AG04449 (cell line): ENCODE measurements at regions not wholly inside any gene's neighbourhood (a gene's known extent, or its start where the extent isn't known, plus 50 kb on each side); places are given as distances from the start of the nearest gene placed in this dataset.

Experiments
- CTCF ChIA-PET: fragments of 350-600 bp; formaldehyde crosslinking; extraction: SDS; loops from one replicate; lab custom pipeline; 2021; ENCODE audit warnings: antibody characterized with exemption; lab: Yijun Ruan, JAX
- POLR2A ChIA-PET: fragments of 400-600, 350-600 bp; formaldehyde crosslinking; extraction: SDS; loops from one replicate; lab custom pipeline; 2020; ENCODE audit warnings: antibody characterized with exemption, inconsistent platforms; lab: Yijun Ruan, JAX
- DNase-seq: peaks from one replicate; pipeline ENCODE4 v3.0.0-alpha.2; 2010; ENCODE audit warnings: low read depth, low spot score
- H3K4me3 ChIP-seq: 2 replicates; pipeline ENCODE4 v1.5.1; 2011; ENCODE audit warnings: low read depth, mild to moderate bottlenecking, control low read depth, low read length
- TF ChIP-seq, protein P1 (sequence below): IDR thresholded peaks from one replicate; pipeline ENCODE4 v1.5.1; 2011; ENCODE audit warnings: mild to moderate bottlenecking, moderate library complexity, low read length, control low read depth, inconsistent platforms; ENCODE audit not compliant: insufficient read depth; ENCODE audit errors: missing control alignments

DNA sequence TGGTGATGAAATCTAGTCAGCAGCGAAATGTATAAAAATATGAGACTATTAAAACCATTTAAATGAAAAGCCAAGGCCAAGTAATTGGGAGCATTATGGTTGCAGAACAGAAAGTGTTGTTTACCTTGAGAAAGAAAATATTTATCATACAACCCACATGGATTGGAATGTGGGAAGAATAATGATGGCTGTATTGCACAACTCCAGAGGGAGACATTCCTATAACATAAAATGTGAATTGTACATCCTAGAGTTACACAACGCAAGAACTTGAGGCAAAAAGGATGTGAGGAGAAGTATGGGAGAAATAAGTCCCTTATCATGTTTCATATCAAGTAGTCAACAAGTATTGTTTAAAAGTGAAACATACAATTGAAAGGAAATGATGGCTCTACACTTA, 1014.0 kb upstream of the SEMA6A start:
- ChIA-PET POLR2A (no interaction called here), CTCF (no interaction called here)
- TF ChIP-seq, protein P1, sequence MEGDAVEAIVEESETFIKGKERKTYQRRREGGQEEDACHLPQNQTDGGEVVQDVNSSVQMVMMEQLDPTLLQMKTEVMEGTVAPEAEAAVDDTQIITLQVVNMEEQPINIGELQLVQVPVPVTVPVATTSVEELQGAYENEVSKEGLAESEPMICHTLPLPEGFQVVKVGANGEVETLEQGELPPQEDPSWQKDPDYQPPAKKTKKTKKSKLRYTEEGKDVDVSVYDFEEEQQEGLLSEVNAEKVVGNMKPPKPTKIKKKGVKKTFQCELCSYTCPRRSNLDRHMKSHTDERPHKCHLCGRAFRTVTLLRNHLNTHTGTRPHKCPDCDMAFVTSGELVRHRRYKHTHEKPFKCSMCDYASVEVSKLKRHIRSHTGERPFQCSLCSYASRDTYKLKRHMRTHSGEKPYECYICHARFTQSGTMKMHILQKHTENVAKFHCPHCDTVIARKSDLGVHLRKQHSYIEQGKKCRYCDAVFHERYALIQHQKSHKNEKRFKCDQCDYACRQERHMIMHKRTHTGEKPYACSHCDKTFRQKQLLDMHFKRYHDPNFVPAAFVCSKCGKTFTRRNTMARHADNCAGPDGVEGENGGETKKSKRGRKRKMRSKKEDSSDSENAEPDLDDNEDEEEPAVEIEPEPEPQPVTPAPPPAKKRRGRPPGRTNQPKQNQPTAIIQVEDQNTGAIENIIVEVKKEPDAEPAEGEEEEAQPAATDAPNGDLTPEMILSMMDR = no peak
- no peak overlapping the region for H3K4me3 ChIP-seq
- no peak for DNase-seq

DNA sequence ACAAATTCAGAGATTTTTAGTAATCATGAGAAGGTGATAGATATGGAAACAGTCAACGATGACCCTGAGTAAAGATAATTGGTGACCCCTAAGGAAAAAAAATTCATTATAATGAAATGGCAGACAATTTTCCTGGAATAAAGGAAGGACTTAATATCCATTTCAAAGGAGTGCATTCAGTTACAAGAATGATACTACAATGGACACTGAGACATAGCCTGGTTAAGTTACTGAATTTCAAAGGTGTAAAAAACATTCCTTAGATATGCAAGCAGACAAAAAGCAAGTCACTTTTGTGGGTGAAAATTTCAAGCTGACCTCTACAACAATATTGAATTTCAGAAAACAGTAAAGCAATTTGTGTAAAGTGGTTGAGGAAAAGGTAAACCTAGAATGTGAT, 1012.5 kb upstream of the SEMA6A start:
- H3K4me3 ChIP-seq = no peak overlapping the region
- CTCF ChIA-PET = no interaction called here
- TF ChIP-seq, protein P1 = no peak
- no peak for DNase-seq
- POLR2A ChIA-PET = no interaction called here

DNA sequence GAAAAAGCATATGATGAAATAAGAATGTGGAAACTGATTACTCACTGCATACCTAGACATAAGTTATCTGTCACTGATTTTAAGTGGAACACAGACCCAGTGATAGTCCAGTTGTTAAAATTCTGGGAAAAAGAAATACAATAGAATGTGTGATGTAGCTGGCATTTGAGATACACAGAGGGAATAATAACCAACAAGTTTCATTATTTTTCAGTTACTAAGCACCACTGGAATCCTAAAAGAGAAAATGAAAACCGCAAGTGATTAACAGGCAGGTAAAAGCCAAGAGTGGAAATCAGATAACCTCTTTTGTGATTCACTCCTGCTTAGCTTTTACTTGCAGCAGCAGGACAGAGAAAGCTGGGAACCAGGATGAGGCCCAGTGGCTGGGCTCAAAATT, 994.0 kb upstream of the SEMA6A start:
- no peak overlapping the region for H3K4me3 ChIP-seq
- TF ChIP-seq, protein P1 = no peak
- CTCF ChIA-PET = no interaction called here
- POLR2A ChIA-PET = no interaction called here
- DNase-seq = no peak

DNA sequence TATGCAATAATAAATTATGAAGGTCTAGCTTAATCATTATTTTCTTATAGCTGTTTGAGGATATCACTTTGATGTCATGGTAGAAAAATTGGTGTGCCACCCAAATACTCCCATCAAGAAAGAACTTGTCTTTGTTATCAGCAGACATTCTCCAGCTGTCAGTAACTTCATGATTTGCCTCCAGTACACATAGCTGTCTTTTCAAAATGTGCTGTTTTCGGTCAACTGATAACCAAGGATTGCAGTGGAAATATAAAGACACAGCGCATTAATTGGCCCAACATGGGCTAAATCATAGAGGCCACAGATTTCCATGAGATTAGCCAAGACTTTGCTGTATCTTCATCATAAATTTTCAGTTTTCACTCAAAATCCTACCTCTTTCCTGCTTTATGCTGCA, 993.5 kb upstream of the SEMA6A start:
- ChIA-PET POLR2A (no interaction called here), CTCF (no interaction called here)
- DNase-seq = no peak
- TF ChIP-seq, protein P1 = no peak
- H3K4me3 ChIP-seq = no peak overlapping the region

DNA sequence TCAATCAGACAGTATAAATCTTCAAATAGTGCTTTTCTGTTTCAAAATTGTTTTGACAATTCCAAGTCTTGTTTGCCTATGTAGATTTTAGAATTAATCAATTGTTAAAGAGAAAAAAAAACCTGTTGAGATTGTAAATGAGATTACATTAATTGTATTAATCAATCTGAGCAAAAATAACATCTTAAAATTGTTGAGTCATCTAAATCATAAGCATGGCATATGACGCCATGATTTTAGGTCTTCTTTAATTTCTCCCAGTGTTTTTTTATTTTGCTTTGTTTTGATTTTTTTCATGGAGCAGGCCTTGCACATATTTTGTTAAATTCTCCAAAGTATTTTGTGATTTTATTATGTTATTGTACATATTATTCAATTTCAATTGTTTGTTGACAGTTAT, 988.0 kb upstream of the SEMA6A start:
- POLR2A ChIA-PET = no interaction called here
- no peak for DNase-seq
- CTCF ChIA-PET = no interaction called here
- TF ChIP-seq, protein P1 = no peak
- H3K4me3 ChIP-seq = no peak overlapping the region

DNA sequence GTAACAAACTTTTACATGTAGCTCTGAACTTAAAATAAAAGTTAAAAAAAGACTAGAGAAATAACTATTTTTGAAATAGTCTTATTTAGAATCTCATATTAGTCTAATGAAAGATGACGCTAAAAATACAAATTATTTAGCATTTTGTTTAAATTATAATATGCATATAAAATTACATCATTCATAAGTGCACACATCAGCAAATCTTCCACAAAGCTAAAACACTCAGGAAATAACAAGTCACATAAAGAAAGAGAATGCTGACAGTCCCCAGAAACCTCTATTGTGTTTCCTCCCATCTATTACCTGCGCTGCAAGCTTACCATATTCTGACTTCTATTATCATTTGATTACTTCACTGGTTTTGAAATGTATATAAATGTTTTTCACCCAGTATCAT, 986.9 kb upstream of the SEMA6A start:
- H3K4me3 ChIP-seq = no peak overlapping the region
- ChIA-PET CTCF (no interaction called here), POLR2A (no interaction called here)
- TF ChIP-seq, protein P1 = no peak
- DNase-seq = no peak
